DND-41 (cell line): ENCODE measurements at regions not wholly inside any gene's neighbourhood (a gene's known extent, or its start where the extent isn't known, plus 50 kb on each side); places are given as distances from the start of the nearest gene placed in this dataset.

Source experiments
- ATAC-seq: fragments of 200-7000 bp; cut with Tn5 transposase; 3 replicates; pipeline ENCODE4 v1.9.1; 2021; ENCODE audit warnings: low read depth; ENCODE audit not compliant: insufficient read depth
- DNase-seq: peaks from one replicate; pipeline ENCODE4 v3.0.0-alpha.2; 2020
- H2AFZ ChIP-seq: 2 replicates; pipeline ENCODE4 v1.6.0; 2012; ENCODE audit warnings: low read depth, low read length
- H3K27ac ChIP-seq: 2 replicates; pipeline ENCODE4 v1.5.1; 2012; ENCODE audit warnings: low read length, inconsistent platforms
- H3K27me3 ChIP-seq: fragments of 200-600 bp; sonication (generic); 2 replicates; pipeline ENCODE4 v1.6.0; 2012; ENCODE audit warnings: low read length, mild to moderate bottlenecking, inconsistent platforms; ENCODE audit not compliant: insufficient read depth, poor library complexity
- H3K36me3 ChIP-seq: 2 replicates; pipeline ENCODE4 v1.5.1; 2012; ENCODE audit warnings: low read length, inconsistent platforms; ENCODE audit not compliant: insufficient read depth
- H3K4me1 ChIP-seq: 2 replicates; pipeline ENCODE4 v1.5.1; 2012; ENCODE audit warnings: mild to moderate bottlenecking, low read length; ENCODE audit not compliant: insufficient read depth
- H3K4me2 ChIP-seq: 2 replicates; pipeline ENCODE4 v1.6.0; 2012; ENCODE audit warnings: mild to moderate bottlenecking, moderate library complexity, low read length, inconsistent platforms; ENCODE audit not compliant: insufficient read depth
- H3K4me3 ChIP-seq, 2 experiments: fragments of 200-600 bp in 1 of 2; shearing (Covaris generic) in 1 of 2; 2 replicates each; pipeline ENCODE4 v1.5.1; 2012 to 2016; ENCODE audit warnings: inconsistent platforms in 2 of 2, low read length in 2 of 2, mild to moderate bottlenecking in 2 of 2, low read depth in 1 of 2, moderate library complexity in 1 of 2
- H3K79me2 ChIP-seq: 2 replicates; pipeline ENCODE4 v1.6.0; 2012; ENCODE audit warnings: low read length, inconsistent platforms; ENCODE audit not compliant: insufficient read depth
- H3K9ac ChIP-seq: 2 replicates; pipeline ENCODE4 v1.6.0; 2012; ENCODE audit warnings: low read depth, mild to moderate bottlenecking, inconsistent platforms, low read length, moderate library complexity
- H3K9me3 ChIP-seq: 2 replicates; pipeline ENCODE4 v1.5.1; 2012; ENCODE audit warnings: low read length, moderate library complexity, mild to moderate bottlenecking, inconsistent platforms; ENCODE audit not compliant: insufficient read depth, severe bottlenecking
- H4K20me1 ChIP-seq: 2 replicates; pipeline ENCODE4 v1.6.0; 2012; ENCODE audit warnings: low read length; ENCODE audit not compliant: insufficient read depth
- CTCF ChIP-seq: IDR thresholded peaks from 2 replicates; pipeline ENCODE4 v1.5.1; 2012; ENCODE audit warnings: borderline replicate concordance, low read length, moderate library complexity, mild to moderate bottlenecking; ENCODE audit not compliant: poor library complexity, severe bottlenecking; ENCODE audit errors: extremely low read depth
- EZH2 ChIP-seq: IDR thresholded peaks from 3 replicates; pipeline ENCODE4 v1.6.1; 2012; ENCODE audit warnings: borderline replicate concordance, low read depth, mild to moderate bottlenecking, moderate library complexity, low read length, inconsistent platforms; ENCODE audit not compliant: severe bottlenecking

- H2AFZ ChIP-seq = no peak overlapping the region
- H4K20me1 ChIP-seq = no peaks in the 10 kb centered on the region
- DNase-seq (no peak), ATAC-seq (no peak)
- no peaks in the 10 kb centered on the region for H3K79me2 ChIP-seq
- no peak overlapping the region for H3K4me2 ChIP-seq
- H3K9me3 ChIP-seq = no peaks in the 10 kb centered on the region
- no peaks in the 10 kb centered on the region for H3K27me3 ChIP-seq
- TF ChIP-seq EZH2 (no peak), CTCF (no peak)
- no peaks in the 10 kb centered on the region for H3K4me1 ChIP-seq
- H3K36me3 ChIP-seq = no peaks in the 10 kb centered on the region
- H3K27ac ChIP-seq = no peak overlapping the region
- H3K9ac ChIP-seq = no peak overlapping the region
- H3K4me3 ChIP-seq = no peak overlapping the region
Observed at GRCh38 chr4:114310296-114310925, 288.2 kb upstream of the UGT8 start.

- Histone ChIP-seq H3K4me1 (no peaks in the 10 kb centered on the region), H3K4me2 (no peak overlapping the region), H3K79me2 (no peaks in the 10 kb centered on the region), H3K4me3 (no peak overlapping the region), H3K9me3 (no peaks in the 10 kb centered on the region), H4K20me1 (no peaks in the 10 kb centered on the region), H3K36me3 (no peaks in the 10 kb centered on the region), H3K27ac (no peak overlapping the region), H3K9ac (no peak overlapping the region), H3K27me3 (no peaks in the 10 kb centered on the region), H2AFZ (no peak overlapping the region)
- no peak for ATAC-seq
- DNase-seq = no peak
- TF ChIP-seq EZH2 (no peak), CTCF (no peak)
Observed at GRCh38 chr4:114311787-114312186, 286.8 kb upstream of the UGT8 start.

GRCh38 chr4:114312338-114312737 is 286.3 kb upstream of the UGT8 start:
- no peaks in the 10 kb centered on the region for H3K9me3 ChIP-seq
- ATAC-seq = no peak
- no peaks in the 10 kb centered on the region for H3K79me2 ChIP-seq
- no peak overlapping the region for H3K4me3 ChIP-seq
- H3K27ac ChIP-seq = no peak overlapping the region
- H3K9ac ChIP-seq = no peak overlapping the region
- H3K36me3 ChIP-seq = no peaks in the 10 kb centered on the region
- H4K20me1 ChIP-seq = no peaks in the 10 kb centered on the region
- TF ChIP-seq CTCF (no peak), EZH2 (no peak)
- no peaks in the 10 kb centered on the region for H3K27me3 ChIP-seq
- no peaks in the 10 kb centered on the region for H3K4me1 ChIP-seq
- no peak overlapping the region for H3K4me2 ChIP-seq
- no peak overlapping the region for H2AFZ ChIP-seq
- DNase-seq = no peak
